H1 (cell line): ENCODE measurements at regions not wholly inside any gene's neighbourhood (a gene's known extent, or its start where the extent isn't known, plus 50 kb on each side); places are given as distances from the start of the nearest gene placed in this dataset.

Source experiments
- CTCF ChIA-PET: fragments of 300-600 bp; sonication (Branson Sonifier 250); formaldehyde crosslinking; loops from one replicate; lab custom pipeline; 2021; ENCODE audit not compliant: partially characterized antibody; lab: Charles Lee
- POLR2A ChIA-PET: fragments of 300-600 bp; sonication (Branson Sonifier 250); formaldehyde crosslinking; loops from one replicate; lab custom pipeline; 2021; ENCODE audit warnings: inconsistent platforms; ENCODE audit not compliant: partially characterized antibody; lab: Charles Lee
- DNase-seq, 2 experiments: peaks; one replicate each; pipeline versions ENCODE4 v3.0.0 to v3.0.0-alpha.2; 2010 to 2022; ENCODE audit warnings: low spot score in 2 of 2, low read depth in 1 of 2, mixed read lengths in 1 of 2
- FAIRE-seq: peaks from 2 replicates; lab custom pipeline; 2011; peaks lifted over from hg19 to GRCh38; lab: Jason Lieb, UNC
- H2AFZ ChIP-seq: 2 replicates; pipeline ENCODE4 v1.8.1; 2012; ENCODE audit warnings: low read length, inconsistent platforms
- H2AK5ac ChIP-seq: 2 replicates; pipeline ENCODE4 v1.6.1; 2013; ENCODE audit warnings: low read depth, low read length
- H2BK120ac ChIP-seq: replicated peaks from 2 replicates; pipeline ENCODE3; 2013; ENCODE audit warnings: low read depth, low read length, inconsistent platforms
- H2BK12ac ChIP-seq: 2 replicates; pipeline ENCODE4 v1.6.1; 2013; ENCODE audit warnings: low read depth, low read length
- H2BK15ac ChIP-seq: 2 replicates; pipeline ENCODE4 v1.6.1; 2013; ENCODE audit warnings: low read length
- H2BK20ac ChIP-seq: 2 replicates; pipeline ENCODE4 v1.6.1; 2013; ENCODE audit warnings: low read length
- H2BK5ac ChIP-seq: 2 replicates; pipeline ENCODE4 v1.6.1; 2013; ENCODE audit warnings: low read depth, low read length
- H3K14ac ChIP-seq: 2 replicates; pipeline ENCODE4 v1.6.1; 2013; ENCODE audit warnings: inconsistent platforms; ENCODE audit not compliant: insufficient read length
- H3K18ac ChIP-seq: 2 replicates; pipeline ENCODE4 v1.6.1; 2013; ENCODE audit warnings: low read length; ENCODE audit errors: extremely low read depth
- H3K23ac ChIP-seq: 2 replicates; pipeline ENCODE4 v1.6.1; 2013; ENCODE audit warnings: inconsistent platforms; ENCODE audit not compliant: insufficient read length
- H3K23me2 ChIP-seq: 2 replicates; pipeline ENCODE4 v1.6.1; 2013; ENCODE audit warnings: low read depth, low read length
- H3K27ac ChIP-seq: 2 replicates; pipeline ENCODE4 v1.6.1; 2011; ENCODE audit warnings: low read depth, low read length, inconsistent platforms
- H3K27me3 ChIP-seq, 4 experiments: replicated peaks in 1 of 4; 1 replicate in 1 of 4; 2 replicates in 3 of 4; pipeline versions ENCODE4 v1.6.1 to v1.8.1; 2011 to 2013; ENCODE audit warnings: low read length in 3 of 4, mild to moderate bottlenecking in 3 of 4, inconsistent platforms in 2 of 4, mixed read lengths in 2 of 4, moderate library complexity in 1 of 4; ENCODE audit not compliant: control insufficient read depth in 3 of 4, insufficient read depth in 3 of 4; ENCODE audit errors: extremely low read depth in 1 of 4
- H3K36me3 ChIP-seq, 4 experiments: 2 replicates each; pipeline versions ENCODE4 v1.6.1 to v1.8.1; 2011 to 2013; ENCODE audit warnings: mild to moderate bottlenecking in 4 of 4, low read length in 3 of 4, moderate library complexity in 2 of 4, control low read depth in 1 of 4, inconsistent platforms in 1 of 4; ENCODE audit not compliant: insufficient read depth in 4 of 4, control insufficient read depth in 2 of 4
- H3K4ac ChIP-seq: replicated peaks from 2 replicates; pipeline ENCODE3; 2013; ENCODE audit warnings: low read length, low read depth, mixed read lengths, inconsistent platforms; ENCODE audit not compliant: insufficient read length
- H3K4me1 ChIP-seq, 4 experiments: replicated peaks in 1 of 4; 1 replicate in 1 of 4; 2 replicates in 3 of 4; pipeline versions ENCODE4 v1.6.1 to v1.8.1; 2011 to 2013; ENCODE audit warnings: low read length in 3 of 4, inconsistent platforms in 2 of 4, mixed read lengths in 1 of 4; ENCODE audit not compliant: insufficient read depth in 4 of 4, control insufficient read depth in 3 of 4
- H3K4me2 ChIP-seq, 2 experiments: 2 replicates each; pipeline versions ENCODE4 v1.6.1 to v1.8.1; 2011 to 2013; ENCODE audit warnings: low read depth in 2 of 2, low read length in 2 of 2, control low read depth in 1 of 2, inconsistent platforms in 1 of 2, mild to moderate bottlenecking in 1 of 2; ENCODE audit not compliant: insufficient read depth in 1 of 2
- H3K4me3 ChIP-seq, 4 experiments: fragments of 200-600, 300-600 bp in 1 of 4; sonication (generic), shearing (Covaris generic), sonication (Bioruptor Twin) in 1 of 4; 2 replicates each; pipeline versions ENCODE4 v1.5.1 to v1.8.1; 2011 to 2016; ENCODE audit warnings: low read length in 4 of 4, low read depth in 3 of 4, control low read depth in 2 of 4, inconsistent platforms in 2 of 4, mild to moderate bottlenecking in 2 of 4, mixed read lengths in 1 of 4, moderate library complexity in 1 of 4; ENCODE audit not compliant: insufficient read depth in 2 of 4; ENCODE audit errors: extremely low read depth in 1 of 4
- H3K56ac ChIP-seq: replicated peaks from 2 replicates; pipeline ENCODE3; 2013; ENCODE audit warnings: low read depth, mild to moderate bottlenecking, mixed read lengths, low read length, inconsistent platforms; ENCODE audit not compliant: insufficient read length
- H3K79me1 ChIP-seq: 2 replicates; pipeline ENCODE4 v1.6.1; 2013; ENCODE audit warnings: low read depth, low read length, control low read depth
- H3K79me2 ChIP-seq, 2 experiments: 2 replicates each; pipeline versions ENCODE4 v1.6.1 to v1.8.1; 2012 to 2013; ENCODE audit warnings: low read length in 2 of 2, mild to moderate bottlenecking in 2 of 2, inconsistent platforms in 1 of 2; ENCODE audit not compliant: insufficient read depth in 2 of 2, control insufficient read depth in 1 of 2
- H3K9ac ChIP-seq, 4 experiments: replicated peaks in 1 of 4; 1 replicate in 1 of 4; 2 replicates in 3 of 4; pipeline versions ENCODE4 v1.6.1 to v1.8.1; 2011 to 2013; ENCODE audit warnings: low read depth in 3 of 4, low read length in 3 of 4, control low read depth in 2 of 4, mild to moderate bottlenecking in 2 of 4, moderate library complexity in 2 of 4, inconsistent platforms in 1 of 4; ENCODE audit errors: extremely low read depth in 1 of 4
- H3K9me3 ChIP-seq, 2 experiments: 2 replicates each; pipeline versions ENCODE4 v1.6.1 to v1.8.1; 2012 to 2013; ENCODE audit warnings: mild to moderate bottlenecking in 2 of 2, moderate library complexity in 2 of 2, control low read depth in 1 of 2, inconsistent platforms in 1 of 2, low read depth in 1 of 2, low read length in 1 of 2, mixed read lengths in 1 of 2; ENCODE audit not compliant: insufficient read depth in 2 of 2
- H4K20me1 ChIP-seq, 2 experiments: replicated peaks in 1 of 2; 2 replicates each; pipeline versions ENCODE3 to v1.8.1; 2011 to 2013; ENCODE audit warnings: inconsistent platforms in 2 of 2, low read length in 2 of 2, mild to moderate bottlenecking in 1 of 2; ENCODE audit not compliant: insufficient read depth in 2 of 2, control insufficient read depth in 1 of 2
- H4K5ac ChIP-seq: 2 replicates; pipeline ENCODE4 v1.6.1; 2013; ENCODE audit warnings: low read length, low read depth, mixed read lengths, inconsistent platforms; ENCODE audit not compliant: insufficient read length
- H4K8ac ChIP-seq: 2 replicates; pipeline ENCODE4 v1.8.0; 2013; ENCODE audit warnings: mild to moderate bottlenecking, moderate library complexity, low read length, inconsistent platforms; ENCODE audit not compliant: insufficient read depth; ENCODE audit errors: extremely low read depth
- H4K91ac ChIP-seq: replicated peaks from 2 replicates; pipeline ENCODE3; 2013; ENCODE audit warnings: low read length, mixed read lengths, inconsistent platforms; ENCODE audit not compliant: insufficient read length
- CHD1 ChIP-seq: IDR thresholded peaks from 2 replicates; pipeline ENCODE4 v1.6.1; 2012; ENCODE audit warnings: low read depth, low read length, improper control_type of control experiment
- CHD2 ChIP-seq: IDR thresholded peaks from 2 replicates; pipeline ENCODE4 v1.6.1; 2012; ENCODE audit warnings: low read length, improper control_type of control experiment
- CTBP2 ChIP-seq: IDR thresholded peaks from 2 replicates; pipeline ENCODE4 v1.7.0; 2011; ENCODE audit warnings: borderline replicate concordance, mild to moderate bottlenecking, moderate library complexity, mixed read lengths, low read length; ENCODE audit not compliant: insufficient read depth, insufficient read length
- GABPA ChIP-seq: IDR thresholded peaks from 2 replicates; pipeline ENCODE4 v1.6.1; 2011; ENCODE audit warnings: mild to moderate bottlenecking, low read length, moderate library complexity, borderline replicate concordance; ENCODE audit not compliant: insufficient read depth
- KDM1A ChIP-seq: fragments of 200-600, 300-600 bp; sonication (generic); IDR thresholded peaks from 2 replicates; pipeline ENCODE4 v1.7.1; 2016; ENCODE audit warnings: mild to moderate bottlenecking, low read length, borderline replicate concordance
- MAFK ChIP-seq: IDR thresholded peaks from 2 replicates; pipeline ENCODE4 v1.6.1; 2012; ENCODE audit warnings: low read depth, mild to moderate bottlenecking, improper control_type of control experiment, low read length
- SAP30 ChIP-seq: fragments of 300-600 bp; sonication (generic); IDR thresholded peaks from 2 replicates; pipeline ENCODE4 v1.7.1; 2012; ENCODE audit warnings: low read length, moderate library complexity, mild to moderate bottlenecking, inconsistent platforms; ENCODE audit not compliant: insufficient read depth, insufficient replicate concordance
- SIRT6 ChIP-seq: IDR thresholded peaks from one replicate; pipeline ENCODE4 v1.7.1; 2012; ENCODE audit warnings: low read length, inconsistent platforms
- TEAD4 ChIP-seq: IDR thresholded peaks from 2 replicates; pipeline ENCODE4 v1.6.1; 2012; ENCODE audit warnings: low read depth, low read length, inconsistent platforms, mixed read lengths
- YY1 ChIP-seq: IDR thresholded peaks from 2 replicates; pipeline ENCODE4 v1.6.1; 2011; ENCODE audit warnings: low read depth, mild to moderate bottlenecking, low read length
- WGBS, 2 experiments: shearing (Covaris generic) in 1 of 2; methylation state at CpG; one replicate each; pipeline versions ENCODE4 v1.1.6 to v1.1.7; 2013 to 2015; ENCODE audit warnings: low lambda C conversion rate in 2 of 2, mixed read lengths in 2 of 2, inconsistent platforms in 1 of 2, low coverage in 1 of 2, missing lambda C conversion rate in 1 of 2; ENCODE audit not compliant: insufficient replicate concordance in 2 of 2, insufficient coverage in 1 of 2, insufficient read length in 1 of 2; ENCODE audit errors: extremely low coverage in 1 of 2, missing lambda C conversion rate in 1 of 2; 5-methylcytosine and 5-hydroxymethylcytosine counted together
- TF ChIP-seq, protein P1 (sequence below): IDR thresholded peaks from 2 replicates; pipeline ENCODE4 v1.6.1; 2012; ENCODE audit warnings: low read length, inconsistent platforms

DNA sequence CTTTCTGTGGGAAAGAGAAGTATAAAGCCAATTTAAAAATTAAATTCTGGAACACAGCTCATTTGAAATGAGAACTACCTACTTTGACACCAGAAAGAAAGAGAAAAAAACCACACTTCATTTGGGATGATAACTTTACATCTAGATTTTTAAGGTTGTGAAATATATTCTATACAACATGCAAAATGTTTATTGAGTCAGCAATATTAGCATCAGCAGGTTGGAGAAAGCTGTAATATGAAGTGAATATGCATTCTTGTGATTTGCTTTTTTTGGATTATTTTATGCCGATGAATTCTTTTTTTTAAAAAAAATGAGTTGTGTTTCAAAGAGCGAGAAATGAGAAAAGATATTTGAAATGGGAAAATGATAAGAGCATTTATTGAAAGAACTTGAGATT lies 307.0 kb upstream of the DPPA4 start:
- no peaks in the 10 kb centered on the region for H3K79me1 ChIP-seq
- H2BK20ac ChIP-seq = no peak overlapping the region
- peaks cover 0 to 2% (median 0%) of the 10 kb centered on the region in 4 experiments; a peak in 1 of 7 replicates for H3K4me1 ChIP-seq
- no peak overlapping the region for H3K23ac ChIP-seq
- H4K8ac ChIP-seq = no peak overlapping the region
- no peak overlapping the region for H3K9ac ChIP-seq
- H2BK5ac ChIP-seq = no peak overlapping the region
- H3K27ac ChIP-seq = no peak overlapping the region
- H4K91ac ChIP-seq = no peak overlapping the region
- no peak overlapping the region for H3K4me2 ChIP-seq
- no peak overlapping the region for H3K56ac ChIP-seq
- H3K18ac ChIP-seq = no peak overlapping the region
- no peak overlapping the region for H2AFZ ChIP-seq
- H3K79me2 ChIP-seq = no peaks in the 10 kb centered on the region
- no peak overlapping the region for H3K4ac ChIP-seq
- no peaks in the 10 kb centered on the region for H3K23me2 ChIP-seq
- H3K36me3 ChIP-seq = no peaks in the 10 kb centered on the region
- H3K27me3 ChIP-seq = no peaks in the 10 kb centered on the region
- H2AK5ac ChIP-seq = no peak overlapping the region
- no peak overlapping the region for H2BK120ac ChIP-seq
- FAIRE-seq (no peak), DNase-seq (no peak)
- no peak overlapping the region for H4K5ac ChIP-seq
- no peaks in the 10 kb centered on the region for H3K9me3 ChIP-seq
- CTCF ChIA-PET = no interaction called here
- no peaks in the 10 kb centered on the region for H4K20me1 ChIP-seq
- no peak overlapping the region for H2BK12ac ChIP-seq
- no peak overlapping the region for H2BK15ac ChIP-seq
- H3K14ac ChIP-seq = no peak overlapping the region
- WGBS, 2 experiments = 96 to 100% methylated on average over 1 to 2 of the region's 2 CpGs
- POLR2A ChIA-PET = no interaction called here
- H3K4me3 ChIP-seq = no peak overlapping the region
- no peak for TF ChIP-seq CTBP2
- TF ChIP-seq MAFK = no peak
- no peak for TF ChIP-seq GABPA
- no peak for TF ChIP-seq CHD1
- no peak for TF ChIP-seq SIRT6
- TF ChIP-seq KDM1A = no peak
- TF ChIP-seq SAP30 = no peak
- TF ChIP-seq YY1 = no peak
- no peak for TF ChIP-seq CHD2
- TF ChIP-seq, protein P1, sequence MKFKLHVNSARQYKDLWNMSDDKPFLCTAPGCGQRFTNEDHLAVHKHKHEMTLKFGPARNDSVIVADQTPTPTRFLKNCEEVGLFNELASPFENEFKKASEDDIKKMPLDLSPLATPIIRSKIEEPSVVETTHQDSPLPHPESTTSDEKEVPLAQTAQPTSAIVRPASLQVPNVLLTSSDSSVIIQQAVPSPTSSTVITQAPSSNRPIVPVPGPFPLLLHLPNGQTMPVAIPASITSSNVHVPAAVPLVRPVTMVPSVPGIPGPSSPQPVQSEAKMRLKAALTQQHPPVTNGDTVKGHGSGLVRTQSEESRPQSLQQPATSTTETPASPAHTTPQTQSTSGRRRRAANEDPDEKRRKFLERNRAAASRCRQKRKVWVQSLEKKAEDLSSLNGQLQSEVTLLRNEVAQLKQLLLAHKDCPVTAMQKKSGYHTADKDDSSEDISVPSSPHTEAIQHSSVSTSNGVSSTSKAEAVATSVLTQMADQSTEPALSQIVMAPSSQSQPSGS = no peak
- TF ChIP-seq TEAD4 = no peak
